Left kidney (tissue), 1 donor: ENCODE measurements at regions not wholly inside any gene's neighbourhood (a gene's known extent, or its start where the extent isn't known, plus 50 kb on each side); places are given as distances from the start of the nearest gene placed in this dataset.

Experiments
- DNase-seq: peaks from one replicate; pipeline ENCODE4 v3.0.0-alpha.2; 2013

DNA sequence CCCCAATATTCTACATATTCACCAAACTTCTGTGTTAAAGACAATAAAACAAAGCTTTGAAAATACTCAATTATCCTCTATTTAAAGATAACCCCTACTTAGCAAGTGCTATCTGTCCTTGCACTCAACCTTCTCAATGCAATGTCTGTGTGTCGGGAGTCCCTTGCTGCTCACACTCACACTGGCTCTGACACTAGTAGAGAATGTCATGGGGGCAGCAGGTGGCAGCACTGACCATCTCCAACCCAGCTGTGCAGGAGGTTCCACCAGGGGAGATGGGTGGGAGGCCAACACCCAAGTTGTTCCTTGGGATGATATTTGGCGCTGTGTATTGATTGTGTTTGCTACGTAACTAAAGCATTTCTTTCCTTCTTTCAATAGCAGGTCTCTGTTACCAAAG lies 59.4 kb upstream of the SIMC1 start:
- no peak for DNase-seq

DNA sequence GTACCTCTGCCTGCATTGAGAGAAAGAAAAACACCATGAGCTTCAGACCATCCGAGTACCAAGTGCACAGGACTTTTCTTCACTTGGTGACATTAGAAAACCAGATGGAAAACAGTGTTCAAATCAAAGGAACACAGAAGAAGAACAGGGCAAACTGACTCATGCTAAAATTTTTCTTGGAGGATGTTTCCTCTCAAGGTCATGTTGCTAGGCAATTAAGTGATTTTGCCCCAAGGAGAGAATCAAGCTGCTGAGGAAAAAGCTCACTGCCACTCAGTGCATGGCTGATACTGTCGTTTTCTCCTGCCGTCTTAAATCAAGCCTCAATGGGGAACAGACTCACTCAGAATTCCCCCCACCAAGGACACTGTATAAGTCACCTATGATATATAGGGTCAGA lies 57.9 kb upstream of the SIMC1 start:
- DNase-seq: no peak

DNA sequence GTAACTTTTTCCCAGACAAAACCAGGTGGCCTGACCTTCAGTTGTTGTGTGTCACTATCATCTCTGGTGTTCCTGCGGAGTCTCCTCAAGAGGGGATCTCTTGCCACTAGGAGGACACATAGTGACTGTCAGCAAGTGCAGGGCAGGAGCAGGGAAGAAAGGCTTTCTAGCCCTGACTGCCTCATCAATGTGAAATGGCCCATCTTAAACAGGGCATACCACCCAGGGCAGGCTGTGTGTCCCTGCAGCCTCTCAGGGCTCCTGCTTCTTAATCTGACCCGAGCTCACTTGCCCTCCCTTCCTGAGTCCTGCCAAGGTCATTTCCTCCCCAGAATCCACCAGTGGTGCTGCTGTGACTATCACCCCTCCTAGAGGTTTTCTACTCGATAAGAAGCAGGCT lies 57.4 kb upstream of the SIMC1 start:
- no peak for DNase-seq

DNA sequence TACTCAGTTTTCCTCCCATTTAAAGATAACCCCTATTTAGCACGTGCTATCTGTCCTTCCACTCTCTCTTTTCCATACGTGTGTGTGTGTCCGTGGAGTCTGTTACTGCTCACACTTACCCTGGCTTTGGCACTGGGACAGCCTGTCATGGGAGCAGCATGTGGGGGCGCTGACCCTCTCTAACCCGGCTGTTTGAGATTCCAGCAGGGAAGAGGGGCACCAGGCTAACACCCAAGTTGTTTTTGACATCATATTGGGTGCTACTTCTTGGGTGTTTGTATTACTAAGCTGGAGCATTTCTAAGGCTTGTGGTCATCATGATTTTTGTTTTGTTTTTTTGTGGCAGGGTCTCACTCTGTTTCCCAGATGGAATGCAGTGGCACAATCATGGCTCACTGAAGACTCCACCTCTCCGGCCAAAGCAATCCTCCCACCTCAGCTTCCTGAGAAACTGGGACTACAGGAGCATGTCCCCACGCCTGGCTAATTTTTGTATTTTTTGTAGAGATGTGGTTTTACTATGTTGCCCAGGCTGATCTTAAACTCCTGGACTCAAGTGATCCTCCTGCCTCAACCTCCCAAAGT lies 56.9 kb upstream of the SIMC1 start:
- DNase-seq: peak; percentile 57

DNA sequence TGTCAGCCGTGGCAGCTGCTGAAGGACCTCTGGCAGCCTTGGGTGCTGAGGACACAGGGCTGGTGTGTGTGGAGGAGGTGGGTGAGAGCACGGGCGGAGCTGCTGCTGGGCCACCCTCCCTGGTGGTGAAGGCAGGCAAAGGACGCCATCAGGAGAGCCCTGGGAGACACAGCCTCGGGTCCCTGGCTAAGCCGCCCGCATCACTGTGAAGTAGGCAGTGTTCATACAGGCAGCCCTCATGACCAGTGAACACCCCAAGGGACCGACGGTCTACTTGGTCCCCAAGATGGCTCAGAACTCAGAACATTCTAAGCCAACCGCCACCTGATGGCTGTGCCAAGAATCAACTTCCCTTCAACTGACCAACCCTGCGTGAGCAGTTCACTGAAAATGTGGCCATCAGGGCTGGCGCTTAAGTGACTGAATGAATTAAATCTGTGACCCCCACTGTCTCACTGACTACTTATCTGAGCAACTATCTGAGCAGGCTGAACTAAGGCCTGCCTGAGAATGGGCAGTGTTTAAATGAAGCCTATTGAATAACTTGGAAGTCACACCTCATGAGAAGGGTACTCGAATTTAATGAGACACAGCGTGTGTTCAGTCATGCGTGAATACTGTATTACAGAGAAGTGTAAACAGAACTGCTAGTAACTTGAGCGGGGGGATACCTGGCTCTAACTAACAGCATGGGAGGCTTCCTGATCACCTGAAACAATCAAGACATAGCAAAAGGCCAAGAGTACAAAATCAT lies 54.7 kb upstream of the SIMC1 start:
- DNase-seq: peak; percentile 90

DNA sequence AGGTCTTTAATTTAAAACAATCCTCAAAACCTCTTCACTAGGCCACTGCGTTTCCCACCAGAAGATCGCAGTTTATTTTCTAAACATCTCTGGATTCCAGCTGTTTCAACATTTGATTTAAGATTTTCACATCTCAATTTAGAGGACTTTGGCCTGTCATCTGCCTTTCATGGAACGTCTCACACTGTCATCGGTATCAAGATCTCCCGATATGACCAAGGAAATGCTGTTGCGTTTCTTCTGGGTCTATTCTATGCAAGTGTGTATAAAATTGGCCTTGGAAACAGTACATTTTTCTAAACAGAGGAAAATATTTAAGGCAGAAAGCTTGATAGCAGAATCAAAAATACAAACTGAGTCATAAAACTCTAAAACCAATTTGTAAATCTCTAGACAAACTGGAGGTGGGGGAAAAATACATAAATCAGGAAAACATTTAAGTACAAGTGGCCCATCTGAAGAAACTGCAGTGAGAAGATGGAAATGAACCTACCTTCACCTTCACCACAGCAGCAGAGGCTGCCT lies 53.6 kb upstream of the SIMC1 start:
- no peak for DNase-seq

DNA sequence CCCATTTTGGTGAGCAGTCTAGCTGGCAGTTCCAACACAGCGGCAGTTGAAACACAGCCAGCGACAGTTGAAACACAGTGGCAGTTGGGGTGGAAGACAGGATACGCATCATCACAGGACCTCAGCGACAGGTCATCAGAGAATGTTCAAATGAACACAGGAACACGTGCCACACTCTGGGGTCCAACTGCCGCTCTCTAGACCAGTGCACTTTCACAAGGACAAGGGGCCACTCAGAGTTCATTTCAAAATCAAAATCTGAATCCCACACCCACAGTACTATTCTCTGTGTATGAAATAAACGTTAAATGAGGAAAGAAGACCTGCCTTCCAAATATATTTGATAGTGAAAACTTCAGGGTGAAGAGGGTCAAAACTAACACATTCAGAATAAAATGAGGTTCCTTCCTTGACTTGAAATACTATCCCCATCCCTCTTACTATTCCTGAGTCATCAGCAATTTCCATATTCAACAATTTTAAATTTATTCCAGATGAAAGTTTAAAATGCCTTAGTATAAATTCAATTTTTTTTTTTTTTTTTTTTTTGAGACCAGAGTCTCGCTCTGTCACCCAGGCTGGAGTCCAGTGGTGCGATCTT lies 53.0 kb upstream of the SIMC1 start:
- no peak for DNase-seq

DNA sequence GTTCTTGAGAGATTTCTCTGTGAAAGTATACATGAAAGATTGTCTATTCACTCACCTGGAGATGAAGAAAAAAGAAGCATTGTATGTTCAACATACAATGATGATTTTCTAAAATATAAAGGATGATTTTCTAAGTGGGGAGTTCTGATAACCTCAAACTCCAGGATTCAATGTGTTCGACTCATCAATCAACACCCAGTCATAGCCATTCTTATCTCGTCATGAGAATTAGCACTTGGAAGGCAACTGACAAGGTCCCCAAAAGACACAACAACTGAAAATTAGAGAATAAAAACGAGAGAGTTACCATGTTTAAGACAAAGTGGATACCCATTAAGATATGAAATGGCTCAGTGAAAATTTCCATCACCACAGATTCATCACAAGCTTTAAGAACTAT lies 52.1 kb upstream of the SIMC1 start:
- no peak for DNase-seq

DNA sequence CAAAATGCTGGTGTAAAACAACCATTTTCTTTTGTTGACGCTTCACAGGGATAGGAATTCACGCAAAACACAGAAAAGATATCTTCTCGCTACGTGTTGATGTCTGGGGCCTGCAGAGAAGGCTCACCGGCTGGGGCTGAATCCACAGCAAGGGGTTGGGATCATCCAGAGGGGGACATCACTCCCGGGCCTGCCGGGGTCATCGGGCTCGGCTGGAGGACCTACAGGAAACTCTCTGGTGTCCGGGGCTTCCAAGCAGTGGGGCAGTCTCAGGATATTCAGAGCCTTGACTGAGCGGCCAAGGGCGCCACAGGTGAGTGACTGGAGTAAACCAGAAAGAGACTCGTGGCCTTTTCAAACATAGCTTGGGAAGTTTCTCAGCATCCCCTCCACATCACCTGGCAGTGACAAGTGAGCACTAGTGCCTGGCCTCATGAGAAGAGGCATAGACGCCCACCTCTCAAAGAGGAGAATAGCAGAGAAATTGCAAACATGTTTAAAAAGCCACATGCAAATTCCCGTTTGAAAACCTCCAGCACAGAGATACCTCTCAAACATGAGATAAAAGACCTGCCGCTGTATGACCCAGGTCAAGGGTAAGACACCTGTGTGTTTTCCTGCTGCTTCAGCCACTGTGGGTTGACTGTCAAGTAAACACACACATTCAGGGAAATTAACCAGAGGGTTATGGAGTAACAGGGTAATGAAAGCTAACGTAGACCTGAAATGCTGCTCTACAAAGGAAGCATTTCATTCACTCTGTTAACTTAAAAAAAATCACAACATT lies 50.8 kb upstream of the SIMC1 start:
- DNase-seq: no peak

DNA sequence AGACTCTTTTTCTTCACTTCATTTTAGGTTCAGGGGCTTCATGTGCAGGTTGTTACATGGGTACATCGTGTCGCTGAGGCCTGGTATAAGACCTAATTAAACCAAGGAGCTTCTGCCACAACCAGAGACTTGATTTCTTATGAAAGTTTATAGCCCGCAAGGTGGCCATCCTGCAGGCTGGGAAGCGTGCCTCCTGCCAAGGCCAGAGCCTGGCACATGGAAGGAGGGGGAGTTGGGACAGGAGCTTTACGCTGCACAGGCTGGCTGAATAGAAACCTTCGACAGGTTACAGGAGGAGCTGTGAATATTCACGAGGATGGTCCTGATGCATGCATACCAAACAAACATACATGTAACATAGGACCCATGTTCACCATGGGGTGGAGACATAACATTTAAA lies 50.1 kb upstream of the SIMC1 start:
- DNase-seq: no peak
